ENCODE measurements at regions not wholly inside any gene's neighbourhood (a gene's known extent, or its start where the extent isn't known, plus 50 kb on each side); places are given as distances from the start of the nearest gene placed in this dataset.
A peak's percentile ranks its signal among the peaks of the same experiment; 100 is the strongest.

GRCh38 chr5:14995229-14995628, 123.7 kb upstream of the ANKH start:
- TF ChIP-seq TCF12 (IDR thresholded peaks at IDR 0.05; ENCODE audit: low read depth) (no peak), USF1 (IDR thresholded peaks at IDR 0.05) (0 out of 2 replicates have a peak, but pooled peaks have one; percentile 11)

- TF ChIP-seq NFIC (IDR thresholded peaks at IDR 0.05) (no peak), CREB1 (IDR thresholded peaks at IDR 0.05; ENCODE audit: low read depth) (no peak), FOXM1 (IDR thresholded peaks at IDR 0.05; ENCODE audit: borderline replicate concordance, low read depth) (no peak), TAF1 (IDR thresholded peaks at IDR 0.05; ENCODE audit: low read depth) (no peak), MAX (IDR thresholded peaks at IDR 0.05) (no peak), YY1 (IDR thresholded peaks at IDR 0.05; ENCODE audit: low read depth) (no peak), USF1 (IDR thresholded peaks at IDR 0.05) (no peak), EGR1 (IDR thresholded peaks at IDR 0.05) (no peak), REST (IDR thresholded peaks at IDR 0.05; ENCODE audit: low read depth) (no peak), TEAD4 (IDR thresholded peaks at IDR 0.05) (no peak), RAD21 (IDR thresholded peaks at IDR 0.05; ENCODE audit: low read depth) (no peak), CEBPB (IDR thresholded peaks at IDR 0.05) (no peak), EP300 (IDR thresholded peaks at IDR 0.05; ENCODE audit: borderline replicate concordance) (no peak), ZBTB7A (IDR thresholded peaks at IDR 0.05; ENCODE audit: low read depth) (no peak)
These were observed 116.6 kb upstream of the ANKH start for GRCh38 chr5:14988223-14988622.

GRCh38 chr5:14986413-14986812, 114.8 kb upstream of the ANKH start:
- no peak for TF ChIP-seq CREB1 (IDR thresholded peaks at IDR 0.05; ENCODE audit: low read depth)
- no peak for TF ChIP-seq TCF12 (IDR thresholded peaks at IDR 0.05; ENCODE audit: low read depth)
- no peak for TF ChIP-seq MAX (IDR thresholded peaks at IDR 0.05)
- no peak for TF ChIP-seq EP300 (IDR thresholded peaks at IDR 0.05; ENCODE audit: borderline replicate concordance)

GRCh38 chr5:14983666-14984441, 112.3 kb upstream of the ANKH start:
- TF ChIP-seq EGR1 (IDR thresholded peaks at IDR 0.05) (no peak), REST (IDR thresholded peaks at IDR 0.05; ENCODE audit: low read depth) (no peak), CREB1 (IDR thresholded peaks at IDR 0.05; ENCODE audit: low read depth) (no peak), FOXM1 (IDR thresholded peaks at IDR 0.05; ENCODE audit: borderline replicate concordance, low read depth) (no peak), RAD21 (IDR thresholded peaks at IDR 0.05; ENCODE audit: low read depth) (no peak), ZBTB7A (IDR thresholded peaks at IDR 0.05; ENCODE audit: low read depth) (no peak), EP300 (IDR thresholded peaks at IDR 0.05; ENCODE audit: borderline replicate concordance) (no peak), TEAD4 (IDR thresholded peaks at IDR 0.05) (no peak), CEBPB (IDR thresholded peaks at IDR 0.05) (no peak), TCF12 (IDR thresholded peaks at IDR 0.05; ENCODE audit: low read depth) (no peak), TAF1 (IDR thresholded peaks at IDR 0.05; ENCODE audit: low read depth) (no peak), YY1 (IDR thresholded peaks at IDR 0.05; ENCODE audit: low read depth) (no peak)

- TF ChIP-seq REST (IDR thresholded peaks at IDR 0.05; ENCODE audit: low read depth): no peak
- no peak for TF ChIP-seq NFIC (IDR thresholded peaks at IDR 0.05)
- TF ChIP-seq YY1 (IDR thresholded peaks at IDR 0.05; ENCODE audit: low read depth): no peak
- TF ChIP-seq MAX (IDR thresholded peaks at IDR 0.05): no peak
- no peak for TF ChIP-seq TCF12 (IDR thresholded peaks at IDR 0.05; ENCODE audit: low read depth)
- no peak for TF ChIP-seq EP300 (IDR thresholded peaks at IDR 0.05; ENCODE audit: borderline replicate concordance)
- no peak for TF ChIP-seq CEBPB (IDR thresholded peaks at IDR 0.05)
- no peak for TF ChIP-seq USF1 (IDR thresholded peaks at IDR 0.05)
- TF ChIP-seq RAD21 (IDR thresholded peaks at IDR 0.05; ENCODE audit: low read depth): no peak
These were observed 109.1 kb upstream of the ANKH start for GRCh38 chr5:14980698-14981097.

Data from Ishikawa (cell line).